Testis (tissue), 2 donors: ENCODE measurements at regions not wholly inside any gene's neighbourhood (a gene's known extent, or its start where the extent isn't known, plus 50 kb on each side); places are given as distances from the start of the nearest gene placed in this dataset.

ENCODE experiments used
- DNase-seq: peaks from one replicate; pipeline ENCODE4 v3.0.0-alpha.2; 2019
- H3K27ac ChIP-seq, 2 donors: fragments of 200-600 bp; sonication (generic); one replicate each; pipeline ENCODE4 v1.5.1; 2019
- H3K27me3 ChIP-seq: fragments of 200-600 bp; sonication (generic); one replicate; pipeline ENCODE4 v1.5.1; 2019
- H3K36me3 ChIP-seq: fragments of 200-600 bp; sonication (generic); one replicate; pipeline ENCODE4 v1.5.1; 2017; ENCODE audit warnings: low read depth; ENCODE audit errors: missing control alignments
- H3K4me1 ChIP-seq: fragments of 200-600 bp; sonication (generic); one replicate; pipeline ENCODE4 v1.5.1; 2019
- H3K4me3 ChIP-seq, 2 donors: fragments of 200-600 bp; sonication (generic); one replicate each; pipeline ENCODE4 v1.5.1; 2017 to 2019
- H3K9me3 ChIP-seq: fragments of 200-600 bp; sonication (generic); one replicate; pipeline ENCODE4 v1.5.1; 2017
- CTCF ChIP-seq, 3 experiments: fragments of 450-650 bp in 2 of 3; fragments of 200-600 bp in 1 of 3; sonication (generic) in 1 of 3; IDR thresholded peaks; one replicate each; pipeline ENCODE4 v1.5.1; 2016 to 2019; ENCODE audit warnings: antibody characterized with exemption in 3 of 3, mild to moderate bottlenecking in 2 of 3, moderate library complexity in 1 of 3
- POLR2A ChIP-seq: fragments of 450-650 bp; IDR thresholded peaks from one replicate; pipeline ENCODE4 v1.6.1; 2017; ENCODE audit warnings: antibody characterized with exemption, mild to moderate bottlenecking, moderate library complexity
- WGBS, 2 donors: methylation state at CpG; one replicate each; pipeline ENCODE4 v1.1.5; 2018; 5-methylcytosine and 5-hydroxymethylcytosine counted together
- intact Hi-C: fragments of 100-400 bp; cut with DNase I; formaldehyde crosslinking; loops from one replicate; pipeline ENCODE4 v1.15.1; 2023; ENCODE audit warnings: low total_unique reads

- no peak for TF ChIP-seq POLR2A
- no peak for TF ChIP-seq CTCF (IDR thresholded peaks at IDR 0.05)
- H3K4me1 ChIP-seq = no peaks in the 10 kb centered on the region
- H3K27ac ChIP-seq = no peak overlapping the region
- no peaks in the 10 kb centered on the region for H3K36me3 ChIP-seq
- H3K4me3 ChIP-seq = no peak overlapping the region
- no peaks in the 10 kb centered on the region for H3K27me3 ChIP-seq
- no peaks in the 10 kb centered on the region for H3K9me3 ChIP-seq
- DNase-seq = no peak
- intact Hi-C loops = no loop called here
- 68 to 72% methylated on average over 5 of the region's 5 CpGs for WGBS, 2 donors
Observed at GRCh38 chr2:121993682-121994081, 238.2 kb downstream of the TSN start.

- no peak for TF ChIP-seq CTCF (IDR thresholded peaks at IDR 0.05)
- TF ChIP-seq POLR2A = no peak
- no peak for DNase-seq
- H3K4me3 ChIP-seq = no peak overlapping the region
- H3K36me3 ChIP-seq = no peaks in the 10 kb centered on the region
- no peaks in the 10 kb centered on the region for H3K4me1 ChIP-seq
- H3K27me3 ChIP-seq = no peaks in the 10 kb centered on the region
- intact Hi-C loops = no loop called here
- WGBS, 2 donors = 81 to 89% methylated on average over 3 of the region's 3 CpGs
- no peaks in the 10 kb centered on the region for H3K9me3 ChIP-seq
- no peak overlapping the region for H3K27ac ChIP-seq
Observed at GRCh38 chr2:121994238-121995206, 239.1 kb downstream of the TSN start.

GRCh38 chr2:121998751-121999150 is 243.3 kb downstream of the TSN start:
- Histone ChIP-seq H3K4me3 (no peak overlapping the region), H3K36me3 (no peaks in the 10 kb centered on the region), H3K9me3 (no peaks in the 10 kb centered on the region), H3K27me3 (no peaks in the 10 kb centered on the region), H3K4me1 (no peaks in the 10 kb centered on the region), H3K27ac (no peak overlapping the region)
- intact Hi-C loops = no loop called here
- WGBS, 2 donors = 73 to 84% methylated on average over 4 of the region's 4 CpGs
- no peak for TF ChIP-seq POLR2A
- no peak for TF ChIP-seq CTCF (IDR thresholded peaks at IDR 0.05)
- DNase-seq = no peak

GRCh38 chr2:121999264-121999663 is 243.8 kb downstream of the TSN start:
- no peak overlapping the region for H3K27ac ChIP-seq
- WGBS, 2 donors = 39 to 52% methylated on average over 6 of the region's 6 CpGs
- TF ChIP-seq CTCF (IDR thresholded peaks at IDR 0.05) (no peak), POLR2A (no peak)
- H3K4me3 ChIP-seq = no peak overlapping the region
- H3K27me3 ChIP-seq = no peaks in the 10 kb centered on the region
- H3K9me3 ChIP-seq = no peaks in the 10 kb centered on the region
- H3K36me3 ChIP-seq = no peaks in the 10 kb centered on the region
- intact Hi-C loops = no loop called here
- H3K4me1 ChIP-seq = no peaks in the 10 kb centered on the region
- no peak for DNase-seq
